HCT116 (cell line): ENCODE measurements at regions not wholly inside any gene's neighbourhood (a gene's known extent, or its start where the extent isn't known, plus 50 kb on each side); places are given as distances from the start of the nearest gene placed in this dataset.

Experiments
- ATAC-seq: fragments of 200-7000 bp; cut with Tn5 transposase; 2 replicates; pipeline ENCODE4 v1.9.1; 2020; ENCODE audit warnings: mild to moderate bottlenecking, moderate library complexity
- BruUV-seq: library from RNA; stranded (reverse); fragments of 400-500 nt; replicated peaks from 2 replicates; lab custom pipeline; 2021; lab: Mats Ljungman, UMichigan
- CTCF ChIA-PET: fragments of 300-600 bp; sonication (Branson Sonifier 250); formaldehyde crosslinking; loops from one replicate; lab custom pipeline; 2021; ENCODE audit warnings: antibody characterized with exemption; lab: Charles Lee
- POLR2A ChIA-PET: fragments of 300-600, 350-600 bp; sonication (Branson Sonifier 250); formaldehyde crosslinking; loops from one replicate; lab custom pipeline; 2021; ENCODE audit warnings: antibody characterized with exemption; lab: Charles Lee
- RAD21 ChIA-PET, 2 experiments: fragments of 300-600 bp; sonication (Branson Sonifier 250); formaldehyde crosslinking; loops; one replicate each; lab custom pipeline; 2023; ENCODE audit warnings: low total read pairs in 2 of 2; ENCODE audit not compliant: uncharacterized antibody in 2 of 2, unreplicated experiment in 2 of 2, low non-redundant PET in 1 of 2; lab: Charles Lee
- DNase-seq: peaks from one replicate; pipeline ENCODE4 v3.0.0-alpha.2; 2010; ENCODE audit warnings: low read depth, low spot score
- H2AFZ ChIP-seq: fragments of 200-600 bp; shearing (Covaris generic), sonication (generic); 2 replicates; pipeline ENCODE4 v1.6.1; 2017; ENCODE audit warnings: low read depth, mixed run types, mixed read lengths, antibody characterized with exemption, low read length; ENCODE audit not compliant: poor library complexity, severe bottlenecking
- H3K27ac ChIP-seq: 2 replicates; pipeline ENCODE4 v1.5.1; 2012; ENCODE audit warnings: low read depth, low read length
- H3K27me3 ChIP-seq: fragments of 200-600 bp; sonication (generic); 2 replicates; pipeline ENCODE4 v1.6.1; 2016; ENCODE audit warnings: mixed run types, low read length, mixed read lengths; ENCODE audit not compliant: insufficient read depth
- H3K36me3 ChIP-seq, 2 experiments: fragments of 200-500 bp in 1 of 2; fragments of 200-600 bp in 1 of 2; sonication (Bioruptor generic) in 1 of 2; sonication (generic) in 1 of 2; 2 replicates each; pipeline versions ENCODE4 v1.5.1 to v1.6.1; 2014 to 2016; ENCODE audit warnings: low read length in 2 of 2, inconsistent platforms in 1 of 2, mixed read lengths in 1 of 2, mixed run types in 1 of 2; ENCODE audit not compliant: insufficient read depth in 2 of 2, control insufficient read depth in 1 of 2
- H3K4me1 ChIP-seq, 2 experiments: fragments of 200-600 bp in 1 of 2; sonication (generic) in 1 of 2; 2 replicates each; pipeline versions ENCODE4 v1.5.1 to v1.6.1; 2012 to 2017; ENCODE audit warnings: low read length in 2 of 2, inconsistent platforms in 1 of 2, mild to moderate bottlenecking in 1 of 2, mixed read lengths in 1 of 2, mixed run types in 1 of 2, moderate library complexity in 1 of 2; ENCODE audit not compliant: insufficient read depth in 2 of 2, control insufficient read depth in 1 of 2
- H3K4me2 ChIP-seq: fragments of 200-600 bp; sonication (generic); 2 replicates; pipeline ENCODE4 v1.6.1; 2017; ENCODE audit warnings: mixed run types, low read length, mixed read lengths
- H3K4me3 ChIP-seq, 2 experiments: fragments of 200-600 bp in 1 of 2; sonication (generic) in 1 of 2; replicated peaks in 1 of 2; 2 replicates each; pipeline ENCODE4 v1.5.1; 2011 to 2016; ENCODE audit warnings: low read length in 2 of 2, control low read depth in 1 of 2, low read depth in 1 of 2, mild to moderate bottlenecking in 1 of 2, mixed read lengths in 1 of 2, mixed run types in 1 of 2
- H3K79me2 ChIP-seq: fragments of 200-600 bp; sonication (generic); 2 replicates; pipeline ENCODE4 v1.6.1; 2017; ENCODE audit warnings: mild to moderate bottlenecking, mixed run types, low read length, moderate library complexity, mixed read lengths; ENCODE audit not compliant: insufficient read depth
- H3K9ac ChIP-seq: fragments of 200-600 bp; sonication (generic); 2 replicates; pipeline ENCODE4 v1.6.1; 2016; ENCODE audit warnings: low read length, mixed read lengths
- H3K9me2 ChIP-seq: fragments of 200-600 bp; sonication (generic), shearing (Covaris generic); 2 replicates; pipeline ENCODE4 v1.6.1; 2017; ENCODE audit warnings: mixed run types, mild to moderate bottlenecking, moderate library complexity; ENCODE audit not compliant: insufficient read depth
- H3K9me3 ChIP-seq, 2 experiments: fragments of 200-500 bp in 1 of 2; fragments of 200-600 bp in 1 of 2; sonication (Bioruptor generic) in 1 of 2; sonication (generic) in 1 of 2; 2 replicates each; pipeline ENCODE4 v1.6.1; 2014 to 2017; ENCODE audit warnings: low read length in 2 of 2, mixed read lengths in 2 of 2, inconsistent platforms in 1 of 2, low read depth in 1 of 2, mild to moderate bottlenecking in 1 of 2, mixed run types in 1 of 2, moderate library complexity in 1 of 2; ENCODE audit not compliant: control insufficient read depth in 1 of 2, insufficient read depth in 1 of 2
- H4K20me1 ChIP-seq: fragments of 200-600 bp; sonication (generic), shearing (Covaris generic); 2 replicates; pipeline ENCODE4 v1.6.1; 2017; ENCODE audit warnings: mixed run types, mild to moderate bottlenecking, moderate library complexity; ENCODE audit not compliant: insufficient read depth
- CBX3 ChIP-seq: IDR thresholded peaks from 2 replicates; pipeline ENCODE4 v1.6.1; 2012; ENCODE audit warnings: low read depth
- CEBPB ChIP-seq: IDR thresholded peaks from 2 replicates; pipeline ENCODE4 v1.6.1; 2012; ENCODE audit warnings: low read depth
- EGR1 ChIP-seq: IDR thresholded peaks from 2 replicates; pipeline ENCODE4 v1.6.1; 2012; ENCODE audit warnings: low read depth
- ELF1 ChIP-seq: IDR thresholded peaks from 2 replicates; pipeline ENCODE4 v1.6.1; 2012; ENCODE audit warnings: low read depth, borderline replicate concordance
- EZH2 ChIP-seq: fragments of 200-600 bp; sonication (generic); IDR thresholded peaks from 2 replicates; pipeline ENCODE4 v1.6.1; 2017; ENCODE audit warnings: antibody characterized with exemption, mixed run types
- EZH2phosphoT487 ChIP-seq: fragments of 200-600 bp; IDR thresholded peaks from 2 replicates; pipeline ENCODE4 v1.6.1; 2018; ENCODE audit warnings: antibody characterized with exemption, borderline replicate concordance
- JUND ChIP-seq: IDR thresholded peaks from 2 replicates; pipeline ENCODE4 v1.6.1; 2012
- POLR2A ChIP-seq: IDR thresholded peaks from 2 replicates; pipeline ENCODE4 v1.7.0; 2011; ENCODE audit warnings: borderline replicate concordance; ENCODE audit not compliant: insufficient read depth, insufficient read length; ENCODE audit errors: extremely low read depth
- POLR2AphosphoS5 ChIP-seq: IDR thresholded peaks from 2 replicates; pipeline ENCODE4 v1.6.1; 2011; ENCODE audit warnings: mild to moderate bottlenecking, low read depth, low read length, moderate library complexity
- RAD21 ChIP-seq: IDR thresholded peaks from 2 replicates; pipeline ENCODE4 v1.6.1; 2012; ENCODE audit warnings: low read depth, mild to moderate bottlenecking
- SP1 ChIP-seq: IDR thresholded peaks from 2 replicates; pipeline ENCODE4 v1.6.1; 2012; ENCODE audit warnings: low read depth
- TCF7L2 ChIP-seq: IDR thresholded peaks from 2 replicates; pipeline ENCODE4 v1.7.0; 2011; ENCODE audit warnings: borderline replicate concordance, inconsistent platforms; ENCODE audit not compliant: insufficient read depth, insufficient read length; ENCODE audit errors: extremely low read depth
- YY1 ChIP-seq: IDR thresholded peaks from 2 replicates; pipeline ENCODE4 v1.6.1; 2011; ENCODE audit warnings: low read length, low read depth, moderate library complexity, mild to moderate bottlenecking; ENCODE audit not compliant: insufficient replicate concordance; ENCODE audit errors: extremely low read depth
- ZFX ChIP-seq: fragments of 450-650 bp; IDR thresholded peaks from 2 replicates; pipeline ENCODE4 v1.6.1; 2017
- ZNF274 ChIP-seq: fragments of 200-500 bp; sonication (Bioruptor generic); IDR thresholded peaks from 2 replicates; pipeline ENCODE4 v1.6.1; 2014; ENCODE audit warnings: mild to moderate bottlenecking, low read depth, low read length, inconsistent platforms
- intact Hi-C: fragments of 100-400 bp; cut with micrococcal nuclease; formaldehyde crosslinking; loops from 2 replicates; pipeline ENCODE4 v1.10.0; 2022
- TF ChIP-seq, protein P1 (sequence below), 3 experiments: fragments of 200-600 bp in 1 of 3; sonication (generic) in 1 of 3; IDR thresholded peaks in 2 of 3; conservative IDR thresholded peaks in 1 of 3; 2 replicates each; pipeline ENCODE4 v1.5.1; 2012 to 2017; ENCODE audit warnings: low read depth in 2 of 3, low read length in 2 of 3, antibody characterized with exemption in 1 of 3, borderline replicate concordance in 1 of 3, control low read depth in 1 of 3, mild to moderate bottlenecking in 1 of 3, mixed read lengths in 1 of 3, mixed run types in 1 of 3, moderate library complexity in 1 of 3; ENCODE audit not compliant: insufficient read depth in 1 of 3
- TF ChIP-seq, protein P2 (sequence below): IDR thresholded peaks from 2 replicates; pipeline ENCODE4 v1.6.1; 2011; ENCODE audit warnings: mild to moderate bottlenecking, low read length, moderate library complexity; ENCODE audit not compliant: insufficient replicate concordance; ENCODE audit errors: extremely low read depth
- TF ChIP-seq, protein P3 (sequence below): IDR thresholded peaks from 2 replicates; pipeline ENCODE4 v1.6.1; 2012
- TF ChIP-seq, protein P4 (sequence below): IDR thresholded peaks from 2 replicates; pipeline ENCODE4 v1.6.1; 2012; ENCODE audit warnings: low read depth
- TF ChIP-seq, protein P5 (sequence below): IDR thresholded peaks from 2 replicates; pipeline ENCODE4 v1.6.1; 2012

DNA sequence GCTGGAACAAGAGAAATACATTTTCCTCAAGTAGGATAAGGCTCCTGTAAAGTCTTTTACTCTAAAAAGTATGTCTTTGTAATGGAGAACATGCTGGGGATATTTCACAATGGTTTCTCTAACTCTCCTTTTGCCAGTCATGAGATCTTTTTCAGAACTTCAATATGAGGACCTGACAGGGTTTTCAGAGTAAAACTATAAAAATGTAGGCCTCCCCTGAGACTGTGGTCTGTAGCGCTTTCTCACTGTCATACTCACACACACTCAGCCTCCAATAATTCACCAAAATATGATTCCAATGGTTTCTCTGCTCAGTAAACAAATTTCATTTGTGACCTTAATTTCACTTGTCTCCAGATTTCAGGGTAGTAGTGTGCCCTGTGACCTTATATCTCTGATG is 440.1 kb upstream of the PTBP2 start:
- no TSS peak for BruUV-seq
- Histone ChIP-seq H3K27ac (no peak overlapping the region), H3K9me2 (no peaks in the 10 kb centered on the region), H4K20me1 (no peaks in the 10 kb centered on the region), H3K9ac (no peak overlapping the region), H3K36me3 (no peaks in the 10 kb centered on the region), H3K27me3 (no peaks in the 10 kb centered on the region), H3K4me3 (no peak overlapping the region), H2AFZ (no peak overlapping the region), H3K4me2 (no peak overlapping the region), H3K79me2 (no peaks in the 10 kb centered on the region), H3K9me3 (no peaks in the 10 kb centered on the region), H3K4me1 (no peaks in the 10 kb centered on the region)
- POLR2A ChIA-PET, result no interaction called here
- RAD21 ChIA-PET, result no interaction called here
- intact Hi-C loops, result no loop called here
- ATAC-seq, result no peak
- TF ChIP-seq CEBPB, result no peak
- no peak for TF ChIP-seq YY1
- TF ChIP-seq, protein P1, sequence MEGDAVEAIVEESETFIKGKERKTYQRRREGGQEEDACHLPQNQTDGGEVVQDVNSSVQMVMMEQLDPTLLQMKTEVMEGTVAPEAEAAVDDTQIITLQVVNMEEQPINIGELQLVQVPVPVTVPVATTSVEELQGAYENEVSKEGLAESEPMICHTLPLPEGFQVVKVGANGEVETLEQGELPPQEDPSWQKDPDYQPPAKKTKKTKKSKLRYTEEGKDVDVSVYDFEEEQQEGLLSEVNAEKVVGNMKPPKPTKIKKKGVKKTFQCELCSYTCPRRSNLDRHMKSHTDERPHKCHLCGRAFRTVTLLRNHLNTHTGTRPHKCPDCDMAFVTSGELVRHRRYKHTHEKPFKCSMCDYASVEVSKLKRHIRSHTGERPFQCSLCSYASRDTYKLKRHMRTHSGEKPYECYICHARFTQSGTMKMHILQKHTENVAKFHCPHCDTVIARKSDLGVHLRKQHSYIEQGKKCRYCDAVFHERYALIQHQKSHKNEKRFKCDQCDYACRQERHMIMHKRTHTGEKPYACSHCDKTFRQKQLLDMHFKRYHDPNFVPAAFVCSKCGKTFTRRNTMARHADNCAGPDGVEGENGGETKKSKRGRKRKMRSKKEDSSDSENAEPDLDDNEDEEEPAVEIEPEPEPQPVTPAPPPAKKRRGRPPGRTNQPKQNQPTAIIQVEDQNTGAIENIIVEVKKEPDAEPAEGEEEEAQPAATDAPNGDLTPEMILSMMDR (IDR thresholded peaks at IDR 0.05 in 2 of 3, conservative IDR thresholded peaks at IDR 0.05 in 1 of 3; ENCODE audit: borderline replicate concordance in 1 of 3, insufficient read depth in 1 of 3, low read depth in 2 of 3, low read length in 2 of 3), result no peak
- TF ChIP-seq RAD21, result no peak
- TF ChIP-seq SP1, result no peak
- no peak for TF ChIP-seq ZNF274
- no peak for TF ChIP-seq POLR2AphosphoS5
- TF ChIP-seq, protein P2, sequence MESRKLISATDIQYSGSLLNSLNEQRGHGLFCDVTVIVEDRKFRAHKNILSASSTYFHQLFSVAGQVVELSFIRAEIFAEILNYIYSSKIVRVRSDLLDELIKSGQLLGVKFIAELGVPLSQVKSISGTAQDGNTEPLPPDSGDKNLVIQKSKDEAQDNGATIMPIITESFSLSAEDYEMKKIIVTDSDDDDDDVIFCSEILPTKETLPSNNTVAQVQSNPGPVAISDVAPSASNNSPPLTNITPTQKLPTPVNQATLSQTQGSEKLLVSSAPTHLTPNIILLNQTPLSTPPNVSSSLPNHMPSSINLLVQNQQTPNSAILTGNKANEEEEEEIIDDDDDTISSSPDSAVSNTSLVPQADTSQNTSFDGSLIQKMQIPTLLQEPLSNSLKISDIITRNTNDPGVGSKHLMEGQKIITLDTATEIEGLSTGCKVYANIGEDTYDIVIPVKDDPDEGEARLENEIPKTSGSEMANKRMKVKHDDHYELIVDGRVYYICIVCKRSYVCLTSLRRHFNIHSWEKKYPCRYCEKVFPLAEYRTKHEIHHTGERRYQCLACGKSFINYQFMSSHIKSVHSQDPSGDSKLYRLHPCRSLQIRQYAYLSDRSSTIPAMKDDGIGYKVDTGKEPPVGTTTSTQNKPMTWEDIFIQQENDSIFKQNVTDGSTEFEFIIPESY, result no peak
- TF ChIP-seq EZH2phosphoT487, result no peak
- TF ChIP-seq POLR2A, result no peak
- TF ChIP-seq, protein P3, sequence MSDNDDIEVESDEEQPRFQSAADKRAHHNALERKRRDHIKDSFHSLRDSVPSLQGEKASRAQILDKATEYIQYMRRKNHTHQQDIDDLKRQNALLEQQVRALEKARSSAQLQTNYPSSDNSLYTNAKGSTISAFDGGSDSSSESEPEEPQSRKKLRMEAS, result no peak
- TF ChIP-seq ELF1, result no peak
- TF ChIP-seq, protein P4, sequence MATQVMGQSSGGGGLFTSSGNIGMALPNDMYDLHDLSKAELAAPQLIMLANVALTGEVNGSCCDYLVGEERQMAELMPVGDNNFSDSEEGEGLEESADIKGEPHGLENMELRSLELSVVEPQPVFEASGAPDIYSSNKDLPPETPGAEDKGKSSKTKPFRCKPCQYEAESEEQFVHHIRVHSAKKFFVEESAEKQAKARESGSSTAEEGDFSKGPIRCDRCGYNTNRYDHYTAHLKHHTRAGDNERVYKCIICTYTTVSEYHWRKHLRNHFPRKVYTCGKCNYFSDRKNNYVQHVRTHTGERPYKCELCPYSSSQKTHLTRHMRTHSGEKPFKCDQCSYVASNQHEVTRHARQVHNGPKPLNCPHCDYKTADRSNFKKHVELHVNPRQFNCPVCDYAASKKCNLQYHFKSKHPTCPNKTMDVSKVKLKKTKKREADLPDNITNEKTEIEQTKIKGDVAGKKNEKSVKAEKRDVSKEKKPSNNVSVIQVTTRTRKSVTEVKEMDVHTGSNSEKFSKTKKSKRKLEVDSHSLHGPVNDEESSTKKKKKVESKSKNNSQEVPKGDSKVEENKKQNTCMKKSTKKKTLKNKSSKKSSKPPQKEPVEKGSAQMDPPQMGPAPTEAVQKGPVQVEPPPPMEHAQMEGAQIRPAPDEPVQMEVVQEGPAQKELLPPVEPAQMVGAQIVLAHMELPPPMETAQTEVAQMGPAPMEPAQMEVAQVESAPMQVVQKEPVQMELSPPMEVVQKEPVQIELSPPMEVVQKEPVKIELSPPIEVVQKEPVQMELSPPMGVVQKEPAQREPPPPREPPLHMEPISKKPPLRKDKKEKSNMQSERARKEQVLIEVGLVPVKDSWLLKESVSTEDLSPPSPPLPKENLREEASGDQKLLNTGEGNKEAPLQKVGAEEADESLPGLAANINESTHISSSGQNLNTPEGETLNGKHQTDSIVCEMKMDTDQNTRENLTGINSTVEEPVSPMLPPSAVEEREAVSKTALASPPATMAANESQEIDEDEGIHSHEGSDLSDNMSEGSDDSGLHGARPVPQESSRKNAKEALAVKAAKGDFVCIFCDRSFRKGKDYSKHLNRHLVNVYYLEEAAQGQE, result no peak
- no peak for TF ChIP-seq JUND
- TF ChIP-seq CBX3, result no peak
- TF ChIP-seq EZH2, result no peak
- TF ChIP-seq ZFX, result no peak
- TF ChIP-seq, protein P5, sequence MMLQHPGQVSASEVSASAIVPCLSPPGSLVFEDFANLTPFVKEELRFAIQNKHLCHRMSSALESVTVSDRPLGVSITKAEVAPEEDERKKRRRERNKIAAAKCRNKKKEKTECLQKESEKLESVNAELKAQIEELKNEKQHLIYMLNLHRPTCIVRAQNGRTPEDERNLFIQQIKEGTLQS, result no peak
- no peak for TF ChIP-seq EGR1
- no peak for TF ChIP-seq TCF7L2
- DNase-seq, result no peak
- CTCF ChIA-PET, result no interaction called here
